Activated naive CD4-positive, alpha-beta T cell treated with anti-CD3 and anti-CD28 coated beads, Interleukin-2, amount 50 U/mL, for 72 hours (primary cell): ENCODE measurements at regions not wholly inside any gene's neighbourhood (a gene's known extent, or its start where the extent isn't known, plus 50 kb on each side); places are given as distances from the start of the nearest gene placed in this dataset.
"Not testable (repeated sequence)": the region's sequence is repeated elsewhere in the genome, so short reads cannot be mapped to it uniquely, and the experiment has no call there.

Experiments
- ATAC-seq, 2 donors: fragments of 150-1000 bp; cut with Tn5 transposase; 2 replicates each; pipeline ENCODE4 v1.10.0; 2021; ENCODE audit warnings: mild to moderate bottlenecking in 2 of 2, moderate library complexity in 2 of 2
- DNase-seq, 2 donors: peaks; one replicate each; pipeline ENCODE4 v3.0.0; 2021 to 2022; ENCODE audit warnings: low spot score in 2 of 2
- H3K27ac Mint-ChIP-seq, 2 donors: one replicate each; pipeline ENCODE4 v1.8.0; 2022; ENCODE audit warnings: mild to moderate bottlenecking in 2 of 2, mixed read lengths in 2 of 2
- H3K36me3 Mint-ChIP-seq, 2 donors: one replicate each; pipeline ENCODE4 v1.8.0; 2022; ENCODE audit warnings: mixed read lengths in 2 of 2
- H3K9me3 Mint-ChIP-seq, 2 donors: one replicate each; pipeline ENCODE4 v1.8.0; 2022; ENCODE audit warnings: mixed read lengths in 2 of 2

DNA sequence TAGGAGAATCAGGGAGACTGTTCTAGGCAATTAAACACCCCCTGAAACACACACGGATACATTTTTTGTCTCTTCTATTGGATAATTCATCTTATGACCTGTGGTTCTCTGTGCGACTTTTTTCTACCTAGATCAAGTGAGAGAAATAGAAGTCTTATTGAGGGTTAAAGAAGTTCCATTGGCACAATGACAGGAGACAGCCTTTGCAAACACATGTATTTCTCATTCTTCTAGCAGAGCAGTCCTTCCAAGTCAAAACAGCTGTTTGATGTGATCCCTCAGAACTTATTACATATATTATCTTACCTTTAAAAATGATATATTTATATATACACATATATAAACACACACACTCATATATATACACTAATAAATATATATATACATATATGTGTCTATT, 496.7 kb downstream of the SLC6A15 start:
- no peaks in the 10 kb centered on the region for H3K36me3 Mint-ChIP-seq
- DNase-seq, result no peak
- no peak for ATAC-seq
- H3K9me3 Mint-ChIP-seq, result peaks cover 4 to 6% of the 10 kb centered on the region in 2 donors
- no peak overlapping the region for H3K27ac Mint-ChIP-seq

- Mint-ChIP-seq H3K9me3 (peaks cover 4 to 9% of the 10 kb centered on the region in 2 donors), H3K36me3 (no peaks in the 10 kb centered on the region), H3K27ac (no peak overlapping the region)
- DNase-seq (no peak), ATAC-seq (no peak)
Observed at GRCh38 chr12:84413656-84414055, 498.9 kb downstream of the SLC6A15 start.

GRCh38 chr12:84412226-84412625, 500.4 kb downstream of the SLC6A15 start:
- DNase-seq (no peak), ATAC-seq (no peak)
- Mint-ChIP-seq H3K9me3 (peaks cover 4 to 9% of the 10 kb centered on the region in 2 donors), H3K36me3 (no peaks in the 10 kb centered on the region), H3K27ac (no peak overlapping the region)

DNA sequence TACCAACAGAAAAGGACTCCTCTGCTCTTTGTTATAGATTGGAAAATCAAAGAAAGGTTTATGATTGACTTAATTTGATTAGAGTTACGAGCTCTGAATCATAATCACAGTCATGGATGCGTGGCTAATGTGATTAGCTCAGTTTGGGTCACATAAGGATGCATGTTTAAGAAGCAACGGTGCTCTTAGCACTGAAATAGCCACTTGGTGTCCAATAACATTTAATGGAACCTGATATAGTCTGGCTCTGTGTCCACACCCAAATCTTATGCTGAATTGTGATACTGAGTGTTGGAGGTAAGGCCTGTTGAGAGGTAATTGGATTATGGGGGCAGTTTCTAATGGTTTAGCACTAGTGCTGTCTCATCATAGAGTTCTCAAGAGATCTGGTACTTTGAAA, 501.6 kb downstream of the SLC6A15 start:
- no peaks in the 10 kb centered on the region for H3K36me3 Mint-ChIP-seq

GRCh38 chr12:84408936-84409335, 503.7 kb downstream of the SLC6A15 start:
- ATAC-seq (no peak), DNase-seq (no peak)
- no peaks in the 10 kb centered on the region for H3K36me3 Mint-ChIP-seq
- no peak overlapping the region for H3K27ac Mint-ChIP-seq
- peaks cover 8 to 9% of the 10 kb centered on the region in 2 donors for H3K9me3 Mint-ChIP-seq

More for the DNA sequence above, 501.6 kb downstream of the SLC6A15 start:
- DNase-seq (no peak), ATAC-seq (no peak)
- Mint-ChIP-seq H3K27ac (no peak overlapping the region), H3K9me3 (peaks cover 9% of the 10 kb centered on the region in 2 donors)

GRCh38 chr12:84406720-84407119, 505.9 kb downstream of the SLC6A15 start:
- ATAC-seq, H3K27ac Mint-ChIP-seq: not testable (repeated sequence)

GRCh38 chr12:84397846-84398245, 514.8 kb downstream of the SLC6A15 start:
- Mint-ChIP-seq H3K9me3 (peaks cover 0 to 4% of the 10 kb centered on the region in 2 donors), H3K27ac (no peak overlapping the region), H3K36me3 (no peaks in the 10 kb centered on the region)
- DNase-seq (no peak), ATAC-seq (no peak)

More at GRCh38 chr12:84406720-84407119, 505.9 kb downstream of the SLC6A15 start:
- H3K9me3 Mint-ChIP-seq, H3K36me3 Mint-ChIP-seq, DNase-seq: not testable (repeated sequence)

DNA sequence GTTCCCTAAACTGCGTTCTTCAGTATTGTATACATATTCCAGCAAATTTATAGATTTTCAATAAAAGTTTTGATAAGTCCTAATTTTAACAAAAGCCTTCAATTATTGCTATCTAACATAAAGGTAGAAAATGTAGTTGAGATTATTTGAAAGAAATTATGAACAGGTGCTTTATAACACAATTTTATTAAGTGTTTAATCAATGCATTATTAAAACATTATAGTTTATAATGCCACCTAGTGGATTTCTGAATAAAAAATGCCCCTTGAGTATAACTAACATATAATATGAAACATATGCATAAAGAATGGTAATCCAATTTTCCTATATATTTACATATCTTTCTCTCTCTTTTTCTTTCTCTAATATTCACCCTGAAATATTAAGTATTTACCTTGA, 515.3 kb downstream of the SLC6A15 start:
- H3K27ac Mint-ChIP-seq, result no peak overlapping the region
- DNase-seq (no peak), ATAC-seq (no peak)
- H3K9me3 Mint-ChIP-seq, result peaks cover 0 to 4% of the 10 kb centered on the region in 2 donors
- no peaks in the 10 kb centered on the region for H3K36me3 Mint-ChIP-seq

DNA sequence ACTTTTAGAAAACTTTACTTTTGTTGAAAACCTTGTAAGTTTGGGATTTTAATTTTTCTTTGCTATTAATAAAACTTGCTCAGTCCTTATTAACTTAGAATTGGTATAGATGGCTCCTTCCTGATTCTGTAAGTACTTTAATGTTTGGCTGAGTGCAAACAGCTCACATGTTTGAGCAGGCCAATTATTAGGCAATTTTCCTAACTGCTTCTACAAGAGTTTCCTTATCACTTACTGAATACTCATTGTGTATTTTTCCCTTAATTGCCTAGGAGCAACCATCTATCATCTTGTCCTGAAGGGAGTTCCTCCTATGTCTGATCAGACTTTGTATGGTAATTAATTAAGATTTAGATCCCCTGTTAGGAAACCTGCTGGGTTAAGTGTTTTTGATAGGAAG, 521.4 kb downstream of the SLC6A15 start:
- not testable (repeated sequence) for ATAC-seq, DNase-seq, H3K27ac Mint-ChIP-seq, H3K36me3 Mint-ChIP-seq
- peaks cover 5 to 21% of the 10 kb centered on the region in 2 donors for H3K9me3 Mint-ChIP-seq

DNA sequence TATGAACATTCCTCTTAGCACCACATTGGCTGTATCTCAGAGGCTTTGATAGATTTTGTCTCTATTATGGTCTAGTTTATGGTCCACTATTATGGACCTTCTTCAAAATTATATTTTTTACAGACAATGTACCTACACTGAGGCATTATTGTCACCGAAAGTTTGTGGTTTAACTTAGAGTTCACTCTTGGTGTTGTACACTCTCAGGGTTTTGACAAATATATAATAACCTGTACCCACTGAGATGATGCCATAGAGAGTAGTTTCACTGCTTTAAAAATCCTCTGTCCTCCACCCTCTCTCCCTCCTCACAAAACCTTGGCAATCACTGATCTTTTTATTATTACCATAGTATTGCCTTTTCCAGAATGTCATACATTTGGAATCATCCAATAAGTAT, 528.2 kb downstream of the SLC6A15 start:
- ATAC-seq (no peak), DNase-seq (no peak)
- H3K9me3 Mint-ChIP-seq, result peaks cover 15 to 27% of the 10 kb centered on the region in 2 donors
- H3K27ac Mint-ChIP-seq, result no peak overlapping the region
- peaks cover 0 to 11% of the 10 kb centered on the region in 2 donors for H3K36me3 Mint-ChIP-seq

DNA sequence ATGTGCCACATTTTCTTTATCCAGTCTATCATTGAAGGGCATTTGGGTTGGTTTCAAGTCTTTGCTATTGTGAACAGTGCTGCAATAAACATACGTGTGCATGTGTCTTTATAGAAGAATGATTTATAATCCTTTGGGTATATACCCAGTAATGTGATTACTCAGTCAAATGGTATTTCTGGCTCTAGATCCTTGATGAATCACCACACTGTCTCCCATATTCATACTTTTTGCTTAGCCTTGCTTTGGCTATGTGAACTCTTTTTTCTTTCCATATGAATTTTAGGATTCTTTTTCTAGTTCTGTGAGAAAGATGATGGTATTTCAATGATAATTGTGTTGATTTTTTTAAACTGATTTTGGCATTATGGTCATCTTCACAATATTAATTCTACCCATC, 530.1 kb downstream of the SLC6A15 start:
- H3K27ac Mint-ChIP-seq, result not testable (repeated sequence)

DNA sequence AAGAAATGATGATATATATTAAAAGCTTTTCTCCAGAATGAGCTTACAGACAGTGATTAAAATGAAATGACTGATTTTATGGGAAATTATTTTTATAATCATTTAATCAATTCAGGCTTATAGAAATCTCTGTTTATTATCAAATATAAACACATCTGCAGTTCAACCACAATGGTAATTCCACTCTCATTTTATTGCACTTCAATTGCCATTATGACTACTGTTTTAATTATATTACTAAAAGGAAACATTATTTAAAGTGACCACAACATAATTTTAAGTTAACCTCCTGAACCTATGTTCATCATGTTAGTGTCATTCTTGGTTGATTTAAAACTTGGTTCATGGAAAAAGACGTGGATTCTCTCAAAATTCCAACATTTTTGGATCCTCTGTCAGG, 536.3 kb downstream of the SLC6A15 start:
- H3K36me3 Mint-ChIP-seq, result no peaks in the 10 kb centered on the region
- no peak for ATAC-seq
- peaks cover 15 to 20% of the 10 kb centered on the region in 2 donors for H3K9me3 Mint-ChIP-seq
- no peak for DNase-seq
- H3K27ac Mint-ChIP-seq, result no peak overlapping the region

More for the DNA sequence above, 530.1 kb downstream of the SLC6A15 start:
- not testable (repeated sequence) for ATAC-seq, DNase-seq
- peaks cover 0 to 11% of the 10 kb centered on the region in 2 donors for H3K36me3 Mint-ChIP-seq
- H3K9me3 Mint-ChIP-seq, result peaks cover 19 to 30% of the 10 kb centered on the region in 2 donors

DNA sequence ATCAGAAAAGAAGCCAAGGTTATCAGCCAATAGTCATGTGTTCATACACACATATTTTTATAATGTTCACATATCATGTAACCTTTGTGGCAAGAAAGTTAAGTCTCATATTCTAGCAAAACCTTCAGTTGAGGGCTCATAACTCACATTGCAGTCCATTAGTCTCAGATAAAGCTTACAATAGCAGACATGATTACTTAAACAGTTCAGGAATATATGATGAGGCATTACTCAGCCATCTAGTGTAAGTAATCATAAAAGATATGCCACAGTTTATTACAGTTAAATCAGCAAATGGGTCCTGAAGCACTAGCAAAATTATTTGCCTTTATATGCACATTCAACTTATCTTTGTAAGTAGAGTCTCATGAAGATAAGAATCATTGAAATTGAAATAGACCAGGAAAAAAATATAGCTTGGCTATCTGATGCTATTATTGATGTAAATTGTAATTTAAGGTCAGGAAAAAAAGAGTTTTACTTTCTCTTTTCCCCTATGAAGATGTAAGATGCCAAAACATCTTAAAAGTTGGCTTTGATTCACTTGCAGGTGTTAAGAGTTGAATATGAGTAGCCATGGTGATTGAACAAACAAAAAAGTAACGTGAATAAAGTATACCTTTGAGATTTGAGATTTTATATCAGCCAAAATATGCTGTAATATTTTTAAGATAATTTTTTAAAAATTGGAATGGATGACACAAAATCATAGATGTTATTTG, 537.0 kb downstream of the SLC6A15 start:
- H3K9me3 Mint-ChIP-seq, result peaks cover 15 to 20% of the 10 kb centered on the region in 2 donors

DNA sequence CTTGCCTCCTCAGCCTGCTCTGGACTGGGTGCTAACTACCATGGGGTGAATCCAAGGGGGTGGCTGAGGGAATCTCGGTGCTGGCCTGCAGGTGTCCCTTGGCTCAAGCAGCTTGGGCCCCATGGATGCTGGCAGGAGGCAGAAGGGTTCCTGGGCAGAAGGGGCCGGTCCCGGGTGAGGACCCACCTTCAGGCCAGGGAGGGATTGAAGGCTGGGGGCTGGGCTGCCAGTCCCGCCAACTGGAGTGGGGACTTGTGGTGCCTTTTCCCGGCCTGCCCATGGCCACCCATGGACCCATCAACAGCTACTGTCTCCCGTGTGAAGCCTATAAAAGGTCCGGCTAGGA, 550.1 kb downstream of the SLC6A15 start:
- Mint-ChIP-seq H3K36me3 (no peaks in the 10 kb centered on the region), H3K27ac (no peak overlapping the region), H3K9me3 (no peaks in the 10 kb centered on the region)
- DNase-seq (no peak), ATAC-seq (no peak)

More for the DNA sequence above, 537.0 kb downstream of the SLC6A15 start:
- H3K27ac Mint-ChIP-seq, result no peak overlapping the region
- ATAC-seq, result no peak
- no peaks in the 10 kb centered on the region for H3K36me3 Mint-ChIP-seq
- DNase-seq, result no peak

GRCh38 chr12:84361651-84362551, 550.7 kb downstream of the SLC6A15 start:
- H3K27ac Mint-ChIP-seq, result no peak overlapping the region
- ATAC-seq (no peak), DNase-seq (no peak)
- H3K36me3 Mint-ChIP-seq, result no peaks in the 10 kb centered on the region
- H3K9me3 Mint-ChIP-seq, result no peaks in the 10 kb centered on the region

- no peak for ATAC-seq
- no peak for DNase-seq
- Mint-ChIP-seq H3K9me3 (no peaks in the 10 kb centered on the region), H3K27ac (no peak overlapping the region), H3K36me3 (no peaks in the 10 kb centered on the region)
Observed at GRCh38 chr12:84357314-84357713, 555.3 kb downstream of the SLC6A15 start.

GRCh38 chr12:84356224-84356623, 556.4 kb downstream of the SLC6A15 start:
- no peaks in the 10 kb centered on the region for H3K9me3 Mint-ChIP-seq
- H3K27ac Mint-ChIP-seq, result no peak overlapping the region
- no peaks in the 10 kb centered on the region for H3K36me3 Mint-ChIP-seq
- ATAC-seq, result no peak
- DNase-seq, result no peak
